GM19467 (cell line): ENCODE measurements at regions not wholly inside any gene's neighbourhood (a gene's known extent, or its start where the extent isn't known, plus 50 kb on each side); places are given as distances from the start of the nearest gene placed in this dataset.

Source experiments
- ATAC-seq: cut with Tn5 transposase; IDR thresholded peaks from one replicate; pipeline ENCODE4 v1.9.1; 2021; ENCODE audit warnings: mild to moderate bottlenecking, moderate library complexity; ENCODE audit not compliant: unreplicated experiment

DNA sequence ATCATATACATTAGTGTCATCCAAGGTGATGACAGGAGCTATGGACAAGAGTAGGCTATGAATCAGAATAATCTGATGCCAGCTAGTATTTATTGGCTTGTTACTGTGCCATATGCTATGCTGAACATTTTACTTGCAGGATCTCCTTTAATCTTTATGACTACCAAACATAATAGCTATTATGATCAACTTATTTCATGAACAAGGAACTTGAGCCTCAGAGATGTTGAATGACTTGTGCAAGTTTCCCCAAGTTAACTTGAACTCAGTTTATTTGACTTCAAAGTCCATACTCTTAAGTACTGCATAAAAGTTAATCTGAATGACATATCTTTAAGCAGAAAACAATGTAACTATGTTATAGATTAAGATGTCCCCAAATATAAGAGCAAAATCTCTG, 178.8 kb upstream of the ARHGAP20 start:
- ATAC-seq = no peak

DNA sequence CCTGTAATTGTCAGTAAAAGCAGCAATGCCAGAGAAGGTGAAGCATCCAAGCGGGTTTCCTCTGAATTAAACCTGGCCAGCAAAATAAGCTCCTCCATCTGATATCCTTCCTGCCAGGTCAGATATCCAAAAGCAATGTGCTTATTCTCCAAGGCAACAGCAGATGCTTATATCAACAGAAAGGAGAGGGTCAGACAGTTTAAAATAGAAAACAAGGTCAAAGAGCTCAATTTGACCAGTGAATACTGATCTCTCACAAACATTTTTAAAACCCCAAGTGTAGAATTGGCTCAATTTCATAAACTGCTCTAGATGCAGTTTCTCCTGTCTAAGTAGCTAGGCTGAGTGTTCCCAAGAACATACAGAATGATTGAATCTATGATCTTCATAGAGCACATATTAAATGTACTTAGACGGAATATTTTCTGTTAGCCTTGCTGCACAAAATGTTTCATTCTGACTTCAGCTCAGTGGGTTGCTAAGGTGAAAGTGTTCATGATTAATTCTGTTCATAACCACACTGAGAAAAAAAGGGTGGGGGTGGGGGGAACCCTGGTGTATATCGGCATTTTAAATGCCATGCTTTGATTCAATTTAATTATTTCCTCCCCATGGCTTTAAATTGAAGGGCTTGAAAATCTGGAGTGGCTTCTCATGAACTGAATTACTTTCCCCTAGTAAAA, 174.2 kb upstream of the ARHGAP20 start:
- ATAC-seq = no peak

DNA sequence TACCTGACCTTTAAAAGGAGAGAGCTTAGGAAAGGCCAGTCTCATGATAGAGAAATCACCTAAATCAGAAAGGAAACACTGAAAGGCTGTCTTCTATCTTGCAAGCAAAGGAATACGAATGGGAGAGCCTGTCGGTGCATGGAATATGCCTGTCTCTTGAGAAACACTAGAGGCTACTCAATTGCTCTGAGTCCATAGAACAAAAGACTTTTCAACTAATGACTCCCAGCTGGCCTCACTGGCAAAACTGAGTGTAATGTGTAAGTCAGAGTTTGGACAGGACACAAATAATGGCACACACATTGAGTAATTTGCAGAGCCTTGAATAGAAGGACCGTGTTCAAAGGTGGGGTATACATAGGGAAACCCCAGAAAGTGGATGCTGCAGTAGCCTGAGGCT, 171.0 kb upstream of the ARHGAP20 start:
- no peak for ATAC-seq

DNA sequence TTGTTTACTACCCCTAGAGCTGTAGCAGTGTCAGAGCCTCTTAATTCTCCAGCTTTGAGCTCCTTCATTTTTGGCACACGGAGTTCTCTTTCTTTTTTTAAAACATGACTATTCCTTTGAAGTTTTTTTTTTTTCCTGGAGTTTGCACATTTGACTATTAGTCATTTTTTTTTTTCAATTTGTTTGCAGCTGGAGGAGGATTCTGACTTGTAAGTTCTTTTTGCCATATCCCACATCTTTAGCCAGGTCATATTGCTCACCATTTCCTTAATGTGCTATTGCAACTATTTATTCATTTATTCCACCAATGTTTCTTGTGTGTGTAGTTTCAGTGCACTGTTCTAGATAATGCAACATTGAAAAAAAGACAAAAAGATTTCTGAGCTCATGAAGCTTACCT, 166.3 kb upstream of the ARHGAP20 start:
- no peak for ATAC-seq

DNA sequence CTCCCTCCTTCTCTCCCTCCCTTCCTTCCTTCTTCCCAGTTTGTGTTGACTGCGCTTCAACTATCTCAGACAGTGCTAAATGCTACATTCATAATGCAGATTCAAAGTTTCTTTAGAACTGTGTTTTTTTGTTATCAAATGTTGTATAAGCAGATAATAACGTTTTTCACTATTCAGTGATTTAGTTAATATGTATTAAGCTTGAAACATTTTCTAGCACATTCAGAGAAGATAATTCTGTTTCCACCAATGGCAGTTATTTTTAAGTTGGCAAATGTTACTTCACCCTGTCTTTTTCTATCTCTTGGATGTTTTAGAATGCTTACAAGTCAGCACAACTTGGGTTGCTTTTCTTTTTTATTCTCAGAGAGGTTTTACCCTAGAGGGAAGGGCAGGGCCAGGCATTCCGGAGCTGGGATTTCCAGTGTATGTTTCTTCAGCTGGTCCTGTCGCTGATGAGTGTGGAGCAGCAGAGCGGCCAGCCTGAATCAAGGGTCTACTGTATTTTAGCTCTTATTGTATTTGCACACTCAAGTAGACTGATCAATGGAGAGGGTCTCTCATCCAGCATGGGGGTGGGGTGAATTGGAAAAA, 162.3 kb upstream of the ARHGAP20 start:
- ATAC-seq = no peak

DNA sequence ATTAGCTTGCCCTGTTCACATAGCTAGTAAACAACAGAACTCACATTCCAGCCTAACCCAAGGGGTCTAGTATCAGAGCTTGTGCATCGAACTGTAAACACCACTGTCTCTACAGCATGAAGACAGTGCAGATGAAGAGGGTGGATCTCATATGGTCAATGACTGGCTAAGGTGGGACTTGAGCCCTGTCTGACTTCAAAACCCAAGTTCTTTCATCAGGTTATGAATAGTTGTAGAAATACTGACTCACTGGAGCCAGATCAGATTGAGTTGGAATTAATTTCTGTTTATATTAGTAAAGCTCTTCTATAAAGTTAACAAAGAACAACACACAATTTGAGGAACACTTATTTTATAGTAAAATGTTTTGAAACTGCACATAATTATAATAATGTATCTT, 161.7 kb upstream of the ARHGAP20 start:
- ATAC-seq = no peak

DNA sequence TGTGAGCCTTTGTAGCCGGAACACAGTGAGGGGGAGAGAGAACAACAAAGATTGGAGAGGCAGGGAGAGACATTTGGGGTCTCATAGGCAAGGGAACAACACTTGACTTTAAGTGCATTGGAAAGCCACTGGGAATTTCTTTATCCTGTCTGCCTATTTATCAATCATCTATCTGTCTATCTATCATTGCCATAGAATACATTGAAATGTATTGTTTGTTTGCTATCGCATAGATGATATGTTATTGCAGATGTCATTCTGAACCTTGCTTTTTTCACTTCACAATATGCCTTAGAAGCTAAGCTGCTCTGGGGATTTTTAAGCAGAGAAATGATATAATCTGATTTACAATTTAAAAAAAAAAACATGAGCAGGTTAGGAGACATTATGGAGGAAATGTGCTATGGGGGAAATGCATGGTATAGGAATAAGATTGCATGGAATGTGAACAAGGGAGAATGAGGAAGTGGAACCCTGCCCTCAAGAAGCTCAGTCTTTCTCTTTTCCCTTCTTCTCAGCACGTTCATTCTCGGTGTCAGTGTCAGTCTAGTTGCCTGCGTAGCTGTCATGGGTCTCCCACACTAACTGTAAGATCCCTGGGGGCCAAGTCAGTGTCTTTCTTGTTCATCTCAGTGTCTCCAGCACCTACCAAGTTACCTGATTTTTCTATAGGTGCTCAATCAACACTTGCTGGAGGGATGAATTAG, 158.7 kb upstream of the ARHGAP20 start:
- no peak for ATAC-seq

DNA sequence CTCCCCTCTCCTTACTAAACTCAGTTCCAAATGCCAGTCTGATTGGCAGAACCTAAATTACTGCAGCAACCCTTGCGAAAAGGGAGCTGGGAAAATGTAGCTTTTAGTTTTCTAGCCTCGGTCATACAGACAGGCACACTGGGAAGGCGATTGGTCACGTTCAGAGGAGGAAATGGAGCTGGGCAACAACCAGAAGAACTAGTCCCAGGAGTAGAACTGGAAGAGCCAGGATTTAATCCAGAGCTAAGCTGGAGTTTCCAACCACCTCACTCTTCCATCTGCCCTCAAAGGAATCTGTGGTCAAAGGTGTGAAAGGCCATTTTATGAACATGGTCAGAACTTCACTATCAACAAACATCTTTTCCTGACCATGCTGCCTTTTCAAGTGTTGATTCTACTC, 155.7 kb upstream of the ARHGAP20 start:
- no peak for ATAC-seq

DNA sequence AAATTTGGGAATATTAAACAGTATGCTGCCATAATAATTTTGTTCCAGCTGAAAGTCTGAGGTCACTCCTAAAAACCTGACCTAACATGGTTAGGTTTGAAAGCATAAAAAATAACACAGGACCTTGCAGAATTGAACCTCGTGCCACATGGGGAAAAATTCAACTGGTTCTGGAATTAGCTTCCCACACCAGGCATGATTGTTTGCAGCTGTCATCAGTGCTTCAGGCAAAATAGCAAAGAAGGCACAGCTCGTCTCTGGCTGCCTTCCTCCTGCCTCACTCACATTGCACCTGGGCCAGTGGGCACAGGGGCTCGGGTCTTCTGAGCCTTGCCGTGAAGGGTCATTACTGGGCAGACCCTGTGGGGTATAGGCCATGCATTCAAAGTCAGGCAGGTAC, 153.8 kb upstream of the ARHGAP20 start:
- ATAC-seq = no peak

DNA sequence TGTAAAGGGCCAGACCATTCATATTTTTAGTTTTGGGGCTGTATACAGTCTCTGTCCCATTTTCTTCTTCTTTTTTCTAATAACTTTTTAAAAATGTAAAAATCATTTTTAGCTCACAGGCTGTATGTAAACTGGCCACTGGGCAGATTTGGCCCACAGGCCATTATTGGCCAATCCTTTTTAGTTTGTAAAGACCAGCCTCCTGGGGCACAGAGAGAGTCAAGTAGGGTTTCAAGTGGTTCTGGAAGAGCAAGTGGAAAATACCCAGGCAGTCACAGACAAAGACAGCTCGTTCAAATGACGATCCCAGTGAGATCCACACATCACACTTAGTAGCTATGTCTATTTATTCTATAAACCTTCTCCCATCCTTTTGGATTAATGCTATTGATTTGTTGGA, 150.2 kb upstream of the ARHGAP20 start:
- ATAC-seq = no peak

DNA sequence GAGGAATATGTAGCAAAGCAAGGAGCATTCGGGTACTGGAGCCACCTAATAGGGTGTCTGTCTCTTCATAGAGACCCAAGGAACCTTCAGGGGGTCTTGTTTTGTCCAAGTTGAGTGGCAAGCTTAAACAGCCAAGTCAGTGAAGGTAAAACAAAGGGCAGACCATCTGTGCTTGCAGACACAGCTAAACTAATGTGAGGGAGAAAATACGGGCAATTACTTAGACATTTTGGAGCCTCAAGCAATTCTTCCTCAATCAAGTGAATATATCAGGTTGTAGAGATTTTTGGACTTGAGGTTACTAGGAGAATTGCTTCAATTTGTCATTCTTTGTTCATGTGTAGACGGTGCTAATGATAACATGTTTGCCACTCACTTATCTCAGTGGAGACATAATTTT, 148.2 kb upstream of the ARHGAP20 start:
- ATAC-seq = no peak

DNA sequence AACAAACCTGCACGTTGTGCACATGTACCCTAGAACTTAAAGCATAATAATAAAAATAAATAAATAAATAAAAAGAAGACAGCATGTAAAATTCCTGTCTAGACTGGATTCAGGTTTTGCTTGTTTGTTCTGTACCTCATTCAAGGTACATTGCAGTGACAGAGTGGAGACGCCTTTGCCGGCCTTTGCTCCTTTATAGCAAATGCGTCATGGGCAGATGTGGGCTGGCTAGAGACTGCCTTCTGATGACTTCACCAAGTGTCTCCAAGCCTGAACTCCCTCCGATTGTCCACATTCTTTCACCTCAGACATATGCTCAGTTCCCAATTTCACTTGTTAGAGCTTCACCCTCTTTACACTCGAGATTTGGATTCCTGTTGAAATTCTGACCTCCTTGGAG, 147.8 kb upstream of the ARHGAP20 start:
- ATAC-seq = no peak

DNA sequence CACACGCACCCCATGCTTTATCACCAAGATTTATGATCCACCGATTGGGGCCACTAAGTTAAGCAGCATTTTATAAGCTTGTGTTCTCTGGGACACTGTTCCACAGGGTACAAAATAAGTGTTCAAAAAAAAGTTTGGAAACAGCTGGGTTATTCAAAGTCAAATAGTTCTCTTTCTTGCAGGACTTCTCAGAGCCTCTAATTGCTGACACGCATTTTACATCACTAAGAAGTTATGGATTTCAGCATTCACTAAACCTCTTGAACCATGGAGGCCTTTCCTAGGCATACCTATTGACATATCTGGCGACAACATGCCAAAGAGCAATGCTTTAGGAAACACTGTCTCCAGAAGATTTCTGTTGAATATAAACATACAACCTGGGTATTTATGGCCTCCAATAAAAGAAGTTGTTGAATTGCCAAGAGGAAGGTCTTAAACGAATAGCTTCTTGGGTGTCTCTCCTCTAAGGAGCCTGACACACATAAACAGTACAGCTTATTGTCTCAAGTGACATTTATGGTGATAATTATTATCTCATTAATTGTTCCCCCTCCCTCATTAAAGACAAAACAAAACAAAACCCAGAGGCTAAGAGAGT, 147.1 kb upstream of the ARHGAP20 start:
- ATAC-seq = no peak

DNA sequence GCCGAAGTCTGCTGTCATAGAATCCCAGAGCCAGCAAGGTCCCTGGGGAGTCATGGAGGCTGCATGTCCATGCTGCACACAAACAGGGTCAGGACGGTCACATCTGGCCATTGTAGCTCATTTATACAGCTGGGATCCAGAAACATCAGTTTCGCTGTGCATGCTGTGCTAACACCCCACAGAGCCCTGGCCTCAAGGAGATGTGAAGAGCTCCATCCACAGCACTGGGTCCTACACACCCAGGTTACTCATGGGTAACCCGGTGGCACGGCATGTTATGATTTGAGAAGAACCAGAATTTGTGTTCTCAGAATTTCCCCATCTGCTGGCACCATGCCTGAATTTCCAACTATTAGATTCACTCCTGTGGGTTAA, 146.3 kb upstream of the ARHGAP20 start:
- ATAC-seq = no peak

DNA sequence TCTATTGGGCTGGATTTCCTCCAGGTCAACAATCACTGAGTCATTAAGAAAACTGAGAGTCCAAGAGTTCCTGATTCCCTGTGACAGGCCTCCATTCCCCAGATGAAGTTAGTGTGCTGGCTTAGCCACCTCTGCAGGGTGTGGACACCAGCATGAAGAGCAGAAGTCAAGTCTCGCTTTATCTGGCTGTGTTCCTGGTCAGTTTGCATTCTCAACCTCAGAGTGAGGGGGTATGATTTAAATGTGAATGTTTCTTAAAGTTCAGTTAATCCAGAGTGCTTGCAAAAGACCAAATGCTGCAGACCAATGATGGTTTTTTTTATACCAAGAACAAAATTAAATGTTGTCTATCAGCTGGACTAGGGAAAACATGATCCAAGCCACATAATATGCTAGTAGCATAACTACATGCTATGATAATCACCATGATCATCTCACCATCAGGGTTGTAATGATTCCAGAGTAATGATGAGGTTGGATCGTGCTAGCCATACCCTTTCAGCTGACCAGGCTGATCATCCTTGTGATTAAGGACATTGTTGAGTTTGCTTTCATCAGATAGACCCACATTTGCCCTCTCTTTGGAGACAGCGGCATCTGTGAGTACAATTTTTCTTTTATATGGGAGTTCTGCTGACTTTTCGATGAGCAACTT, 145.8 kb upstream of the ARHGAP20 start:
- ATAC-seq = no peak

DNA sequence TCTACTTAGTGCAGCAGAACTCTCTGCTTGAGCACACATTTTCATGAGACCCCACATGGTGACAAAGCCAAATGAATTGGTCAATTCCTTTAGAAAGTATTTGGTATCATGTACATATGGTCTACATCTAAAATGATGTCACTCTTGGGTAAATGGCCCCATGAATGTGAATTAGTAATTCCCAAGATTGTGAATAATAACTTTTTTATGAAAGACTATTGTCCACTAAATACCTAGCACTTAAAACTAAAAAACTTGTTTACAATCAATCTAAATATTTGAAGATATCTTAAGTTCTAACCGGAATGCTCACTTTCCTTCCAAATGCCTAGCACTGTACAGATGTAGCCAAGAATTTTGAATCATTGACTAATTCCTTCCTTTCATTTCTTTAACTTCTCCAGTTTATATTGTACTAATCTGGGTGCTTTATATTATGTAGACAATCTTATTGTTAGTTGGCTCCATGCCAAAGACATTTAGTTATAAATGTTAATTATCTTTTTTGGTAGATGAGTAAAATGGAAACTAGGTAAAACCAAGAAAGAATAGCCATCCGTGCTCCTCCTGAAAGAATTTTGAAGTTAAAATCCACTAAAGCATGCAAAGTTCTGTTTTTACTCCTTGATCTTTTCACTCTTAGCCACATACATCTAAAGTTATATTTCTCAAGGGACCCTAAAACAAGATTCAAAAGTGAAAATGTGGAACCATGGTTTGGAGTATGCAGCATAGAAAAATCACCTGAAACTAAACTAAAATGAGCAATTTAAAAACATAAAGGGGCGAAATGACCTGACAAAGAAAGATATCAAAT, 145.0 kb upstream of the ARHGAP20 start:
- ATAC-seq = no peak

DNA sequence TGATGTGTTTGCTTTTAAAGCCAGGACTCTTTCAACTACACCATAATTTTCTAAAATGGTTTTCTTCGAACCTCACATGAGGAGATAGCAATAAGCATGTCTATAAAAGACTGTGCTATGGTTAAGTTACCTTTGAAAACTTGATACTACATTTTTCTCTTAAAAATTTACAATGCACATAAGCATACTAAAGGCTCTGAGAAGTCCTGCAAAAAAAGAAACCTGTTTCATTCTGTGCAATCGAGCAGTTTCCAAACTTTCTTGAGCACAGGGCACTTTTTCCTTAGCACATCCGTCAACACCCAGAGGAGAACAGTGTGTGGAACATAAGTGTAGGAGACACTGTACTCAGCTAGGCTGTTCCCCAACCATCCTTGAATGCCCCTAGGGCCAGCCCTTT, 144.1 kb upstream of the ARHGAP20 start:
- no peak for ATAC-seq

DNA sequence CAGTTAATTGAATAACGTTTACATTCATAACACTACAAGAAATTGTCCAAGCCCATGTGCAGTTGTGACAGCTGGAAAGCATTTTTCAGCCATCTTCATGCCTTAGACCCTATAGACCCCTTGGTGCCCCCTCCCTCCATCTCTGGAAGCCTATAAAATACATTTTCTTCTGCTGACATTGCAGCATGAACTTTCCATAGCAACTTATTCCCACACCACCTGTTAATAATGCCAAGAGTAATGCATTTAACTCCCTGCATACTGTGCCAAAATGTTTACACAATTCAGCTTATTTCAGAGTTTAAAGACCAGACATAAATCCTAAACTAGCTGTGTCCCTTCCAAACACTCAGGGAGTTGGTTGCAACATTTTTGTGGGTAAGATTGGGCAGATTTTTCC, 143.0 kb upstream of the ARHGAP20 start:
- ATAC-seq = no peak

DNA sequence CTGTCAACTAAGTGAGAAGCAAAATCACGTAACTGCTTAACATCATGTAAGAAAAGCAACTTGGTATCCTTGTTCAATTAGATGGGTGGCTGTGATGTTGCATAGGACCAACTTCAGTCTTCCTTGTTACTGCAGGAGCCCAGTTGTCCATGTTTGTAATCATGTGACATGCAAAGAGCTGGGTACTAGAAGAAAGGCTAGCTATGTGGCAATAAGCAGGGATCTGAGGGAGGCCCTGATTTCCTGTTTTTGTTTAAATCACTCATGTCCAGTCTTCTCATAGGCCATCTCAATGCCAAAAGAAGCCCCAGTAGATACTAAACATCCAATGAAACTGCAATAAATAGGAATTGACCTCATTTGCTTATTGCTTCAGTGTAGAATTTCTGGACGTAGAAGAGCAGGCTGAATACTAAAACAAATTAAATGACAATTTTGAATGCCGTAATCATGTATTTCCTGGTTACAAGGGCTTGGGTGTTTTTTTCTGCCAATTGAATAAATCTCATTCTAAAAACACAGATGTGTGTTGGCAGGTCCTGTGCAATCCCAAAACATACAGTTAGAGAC, 140.8 kb upstream of the ARHGAP20 start:
- no peak for ATAC-seq

DNA sequence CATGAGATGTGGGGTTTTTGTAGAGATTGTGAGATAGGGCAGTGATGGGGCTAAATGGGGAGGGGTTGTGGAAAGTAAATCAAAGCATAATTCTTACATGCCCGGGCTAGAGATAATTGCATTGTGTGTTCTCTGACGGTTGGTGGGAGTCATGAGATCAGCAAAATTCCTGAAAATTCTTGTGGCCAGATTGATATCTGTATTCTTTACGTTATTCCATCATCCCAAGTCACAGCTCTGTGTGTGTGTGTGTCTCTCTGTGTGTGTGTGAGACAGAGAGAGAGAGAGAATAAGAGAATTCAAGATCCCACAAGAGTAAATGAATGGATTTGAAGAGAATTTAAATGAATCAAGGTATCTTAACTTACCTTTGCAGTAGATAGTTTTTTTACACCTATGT, 138.6 kb upstream of the ARHGAP20 start:
- no peak for ATAC-seq
